PFSK-1 (cell line): ENCODE measurements at regions not wholly inside any gene's neighbourhood (a gene's known extent, or its start where the extent isn't known, plus 50 kb on each side); places are given as distances from the start of the nearest gene placed in this dataset.

ENCODE experiments used
- FOXP2 ChIP-seq: optimal IDR thresholded peaks from 2 replicates; pipeline ENCODE3; 2011; ENCODE audit warnings: borderline replicate concordance, control low read depth, inconsistent platforms; ENCODE audit not compliant: insufficient read depth; ENCODE audit errors: extremely low read length, extremely low read depth
- POLR2AphosphoS5 ChIP-seq: IDR thresholded peaks from 2 replicates; pipeline ENCODE4 v1.6.1; 2012; ENCODE audit warnings: low read depth, mild to moderate bottlenecking, control low read depth, low read length, moderate library complexity
- REST ChIP-seq, 2 experiments: IDR thresholded peaks; 2 replicates each; pipeline versions ENCODE4 v1.6.1 to v1.8.0; 2011 to 2012; ENCODE audit warnings: low read depth in 2 of 2, low read length in 2 of 2, control low read depth in 1 of 2, inconsistent platforms in 1 of 2, mild to moderate bottlenecking in 1 of 2, moderate library complexity in 1 of 2; ENCODE audit not compliant: insufficient read depth in 1 of 2
- SIN3A ChIP-seq: IDR thresholded peaks from 2 replicates; pipeline ENCODE4 v1.6.1; 2012; ENCODE audit warnings: mild to moderate bottlenecking, low read length, moderate library complexity, borderline replicate concordance; ENCODE audit not compliant: insufficient read depth
- TAF1 ChIP-seq: IDR thresholded peaks from 2 replicates; pipeline ENCODE4 v1.6.1; 2012; ENCODE audit warnings: low read length, control low read depth, borderline replicate concordance; ENCODE audit not compliant: insufficient read depth

GRCh38 chr4:26047795-26048194 lies 133.8 kb downstream of the SMIM20 start:
- no peak for TF ChIP-seq POLR2AphosphoS5
- TF ChIP-seq FOXP2: no peak
- no peak for TF ChIP-seq TAF1
- TF ChIP-seq REST (IDR thresholded peaks at IDR 0.05; ENCODE audit: insufficient read depth in 1 of 2, low read depth in 2 of 2, low read length in 2 of 2): no peak
- TF ChIP-seq SIN3A: no peak
